ENCODE measurements at regions not wholly inside any gene's neighbourhood (a gene's known extent, or its start where the extent isn't known, plus 50 kb on each side); places are given as distances from the start of the nearest gene placed in this dataset.
A peak's percentile ranks its signal among the peaks of the same experiment; 100 is the strongest.

DNA sequence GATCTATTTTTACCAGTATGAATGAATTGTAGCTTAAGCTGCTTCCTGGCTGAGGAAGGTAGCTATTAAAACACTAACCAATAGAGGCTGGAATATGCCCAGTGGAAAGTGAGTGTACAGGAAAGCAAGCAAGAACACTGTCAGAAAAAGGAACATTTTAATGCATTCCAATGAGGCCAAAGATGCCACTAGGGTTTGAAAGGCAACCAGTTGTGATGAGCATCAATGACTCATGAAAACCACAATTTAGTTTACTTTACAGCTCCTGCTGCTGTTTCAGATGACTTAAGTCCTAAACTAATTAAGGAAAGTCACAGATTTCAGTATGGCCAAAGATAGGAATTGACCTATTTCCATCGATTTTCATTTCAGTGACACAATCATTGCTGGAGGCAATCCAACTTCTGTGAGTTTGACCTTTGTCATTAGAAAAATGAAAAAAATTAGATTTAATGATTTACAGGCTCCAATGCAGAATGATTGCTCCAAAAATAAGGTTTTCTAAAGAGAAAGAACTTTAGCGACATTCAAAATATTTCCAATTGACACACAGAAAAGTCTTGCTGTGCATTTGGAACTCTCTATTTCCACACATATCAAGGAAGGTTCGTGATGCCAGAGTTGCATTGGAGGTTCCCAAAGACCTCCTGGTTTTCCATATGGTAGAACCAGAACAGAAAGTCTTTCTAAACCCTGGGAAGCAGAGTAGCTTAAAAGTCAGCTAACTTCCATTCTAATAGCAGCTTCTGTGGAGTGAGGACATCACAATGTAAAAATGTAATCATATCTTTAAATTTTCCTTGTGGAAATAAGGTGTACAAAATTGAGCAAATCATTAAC, 103.0 kb downstream of the SUCNR1 start (continued):
- TF ChIP-seq ZBTB33 (IDR thresholded peaks at IDR 0.05; ENCODE audit: extremely low read depth, insufficient replicate concordance, low read length): no peak
- TF ChIP-seq SP1 (IDR thresholded peaks at IDR 0.05; ENCODE audit: low read depth): peak; percentile 96
- TF ChIP-seq FOSL1 (IDR thresholded peaks at IDR 0.05; ENCODE audit: low read depth): peak; percentile 97
- TF ChIP-seq, protein P1, sequence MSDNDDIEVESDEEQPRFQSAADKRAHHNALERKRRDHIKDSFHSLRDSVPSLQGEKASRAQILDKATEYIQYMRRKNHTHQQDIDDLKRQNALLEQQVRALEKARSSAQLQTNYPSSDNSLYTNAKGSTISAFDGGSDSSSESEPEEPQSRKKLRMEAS (IDR thresholded peaks at IDR 0.05): peak; percentile 46; the same call in 1 of the 2 replicates

DNA sequence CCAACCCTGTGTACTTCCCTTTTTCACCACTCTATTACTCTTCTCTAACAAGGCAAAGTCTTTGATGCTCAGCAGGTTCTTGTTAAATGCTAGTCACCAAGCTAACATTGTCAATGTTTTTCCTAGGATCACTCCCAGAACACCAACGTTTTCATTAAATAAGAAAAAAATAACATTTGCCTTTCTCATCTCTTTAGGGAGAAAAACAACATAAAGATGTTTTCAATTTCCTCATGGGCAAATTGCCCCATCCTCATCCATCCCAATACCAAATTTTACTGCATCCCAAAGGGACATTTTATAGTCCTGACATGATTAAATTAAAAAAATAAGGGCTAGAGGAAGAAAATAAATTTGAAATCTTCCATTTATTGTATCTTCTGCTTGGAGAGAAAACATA, 106.5 kb downstream of the SUCNR1 start:
- no peaks in the 10 kb centered on the region for H3K9me2 ChIP-seq (ENCODE audit: insufficient read depth)
- H3K4me1 ChIP-seq (ENCODE audit: control insufficient read depth in 1 of 2, insufficient read depth in 2 of 2, low read length in 2 of 2): peaks cover 21 to 30% of the 10 kb centered on the region in 2 experiments
- no peak overlapping the region for H3K9ac ChIP-seq (ENCODE audit: low read length)
- RAD21 ChIA-PET (ENCODE audit: low non-redundant PET in 1 of 2, low total read pairs in 2 of 2, uncharacterized antibody in 2 of 2, unreplicated experiment in 2 of 2): no interaction called here
- TF ChIP-seq JUND (IDR thresholded peaks at IDR 0.05) (no peak), EGR1 (IDR thresholded peaks at IDR 0.05; ENCODE audit: low read depth) (no peak), EZH2phosphoT487 (IDR thresholded peaks at IDR 0.05; ENCODE audit: borderline replicate concordance) (no peak)
- BruUV-seq (replicated peaks): no TSS peak
- intact Hi-C loops (cut with micrococcal nuclease): loop anchor here (5.0 kb wide), 2 partner anchors 42 to 292 kb away; no protein-coding TSS in a partner anchor
- no peak overlapping the region for H3K27ac ChIP-seq (ENCODE audit: low read depth, low read length)
- no peaks in the 10 kb centered on the region for H3K27me3 ChIP-seq (ENCODE audit: insufficient read depth, low read length)
- H2AFZ ChIP-seq (ENCODE audit: low read depth, low read length, poor library complexity, severe bottlenecking): no peak overlapping the region
- POLR2A ChIA-PET: interaction anchor here (0.7 kb wide), 1 partner anchor 675 kb away, joined by 3 read pairs; no protein-coding TSS in a partner anchor
- CTCF ChIA-PET: no interaction called here
- DNase-seq (ENCODE audit: low read depth, low spot score): no peak
- H4K20me1 ChIP-seq (ENCODE audit: insufficient read depth): no peaks in the 10 kb centered on the region
- 0 out of 4 replicates have a peak, but pooled peaks cover 0 to 5% of the 10 kb centered on the region in 2 experiments for H3K36me3 ChIP-seq (ENCODE audit: control insufficient read depth in 1 of 2, insufficient read depth in 2 of 2, low read length in 2 of 2)
- no peaks in the 10 kb centered on the region for H3K9me3 ChIP-seq (ENCODE audit: control insufficient read depth in 1 of 2, insufficient read depth in 1 of 2, low read depth in 1 of 2, low read length in 2 of 2)
- no peak for ATAC-seq
- H3K4me3 ChIP-seq (replicated peaks in 1 of 2; ENCODE audit: low read depth in 1 of 2, low read length in 2 of 2): no peak overlapping the region
- no peaks in the 10 kb centered on the region for H3K79me2 ChIP-seq (ENCODE audit: insufficient read depth, low read length)
- no peak overlapping the region for H3K4me2 ChIP-seq (ENCODE audit: low read length)

Data from HCT116 (cell line).